ENCODE measurements at regions not wholly inside any gene's neighbourhood (a gene's known extent, or its start where the extent isn't known, plus 50 kb on each side); places are given as distances from the start of the nearest gene placed in this dataset.
"Not testable (repeated sequence)": the region's sequence is repeated elsewhere in the genome, so short reads cannot be mapped to it uniquely, and the experiment has no call there.

GRCh38 chrX:65941775-65942174, 98.1 kb downstream of the VSIG4 start:
- Histone ChIP-seq H3K4me3 (ENCODE audit: insufficient read depth, low read length) (no peak overlapping the region), H3K27me3 (ENCODE audit: insufficient read depth, low read length) (no peaks in the 10 kb centered on the region), H3K9me3 (ENCODE audit: low read depth, low read length) (peaks cover 3% of the 10 kb centered on the region), H4K20me1 (ENCODE audit: insufficient read depth, low read length) (no peaks in the 10 kb centered on the region), H2AFZ (ENCODE audit: low read length) (no peak overlapping the region), H3K79me2 (ENCODE audit: insufficient read depth, low read length) (no peaks in the 10 kb centered on the region), H3K4me2 (ENCODE audit: insufficient read depth, low read length) (no peak overlapping the region), H3K4me1 (ENCODE audit: insufficient read depth, low read length) (no peaks in the 10 kb centered on the region), H3K27ac (ENCODE audit: low read depth, low read length) (no peak overlapping the region), H3K36me3 (ENCODE audit: insufficient read depth, low read length) (no peaks in the 10 kb centered on the region)
- TF ChIP-seq, protein P1, sequence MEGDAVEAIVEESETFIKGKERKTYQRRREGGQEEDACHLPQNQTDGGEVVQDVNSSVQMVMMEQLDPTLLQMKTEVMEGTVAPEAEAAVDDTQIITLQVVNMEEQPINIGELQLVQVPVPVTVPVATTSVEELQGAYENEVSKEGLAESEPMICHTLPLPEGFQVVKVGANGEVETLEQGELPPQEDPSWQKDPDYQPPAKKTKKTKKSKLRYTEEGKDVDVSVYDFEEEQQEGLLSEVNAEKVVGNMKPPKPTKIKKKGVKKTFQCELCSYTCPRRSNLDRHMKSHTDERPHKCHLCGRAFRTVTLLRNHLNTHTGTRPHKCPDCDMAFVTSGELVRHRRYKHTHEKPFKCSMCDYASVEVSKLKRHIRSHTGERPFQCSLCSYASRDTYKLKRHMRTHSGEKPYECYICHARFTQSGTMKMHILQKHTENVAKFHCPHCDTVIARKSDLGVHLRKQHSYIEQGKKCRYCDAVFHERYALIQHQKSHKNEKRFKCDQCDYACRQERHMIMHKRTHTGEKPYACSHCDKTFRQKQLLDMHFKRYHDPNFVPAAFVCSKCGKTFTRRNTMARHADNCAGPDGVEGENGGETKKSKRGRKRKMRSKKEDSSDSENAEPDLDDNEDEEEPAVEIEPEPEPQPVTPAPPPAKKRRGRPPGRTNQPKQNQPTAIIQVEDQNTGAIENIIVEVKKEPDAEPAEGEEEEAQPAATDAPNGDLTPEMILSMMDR (IDR thresholded peaks at IDR 0.05; ENCODE audit: extremely low read depth, low read depth, low read length), result no peak
- DNase-seq (ENCODE audit: insufficient read length, low spot score, missing footprints), result no peak

GRCh38 chrX:65933085-65933589, 106.7 kb downstream of the VSIG4 start:
- Histone ChIP-seq H3K27ac (ENCODE audit: low read depth, low read length) (no peak overlapping the region), H3K4me1 (ENCODE audit: insufficient read depth, low read length) (no peaks in the 10 kb centered on the region), H3K4me3 (ENCODE audit: insufficient read depth, low read length) (no peak overlapping the region), H2AFZ (ENCODE audit: low read length) (no peak overlapping the region), H3K36me3 (ENCODE audit: insufficient read depth, low read length) (no peaks in the 10 kb centered on the region), H4K20me1 (ENCODE audit: insufficient read depth, low read length) (no peaks in the 10 kb centered on the region), H3K9me3 (ENCODE audit: low read depth, low read length) (no peaks in the 10 kb centered on the region), H3K79me2 (ENCODE audit: insufficient read depth, low read length) (no peaks in the 10 kb centered on the region), H3K27me3 (ENCODE audit: insufficient read depth, low read length) (no peaks in the 10 kb centered on the region), H3K4me2 (ENCODE audit: insufficient read depth, low read length) (no peak overlapping the region)
- DNase-seq (ENCODE audit: insufficient read length, low spot score, missing footprints), result no peak
- TF ChIP-seq, protein P1 (IDR thresholded peaks at IDR 0.05; ENCODE audit: extremely low read depth, low read depth, low read length), result no peak

DNA sequence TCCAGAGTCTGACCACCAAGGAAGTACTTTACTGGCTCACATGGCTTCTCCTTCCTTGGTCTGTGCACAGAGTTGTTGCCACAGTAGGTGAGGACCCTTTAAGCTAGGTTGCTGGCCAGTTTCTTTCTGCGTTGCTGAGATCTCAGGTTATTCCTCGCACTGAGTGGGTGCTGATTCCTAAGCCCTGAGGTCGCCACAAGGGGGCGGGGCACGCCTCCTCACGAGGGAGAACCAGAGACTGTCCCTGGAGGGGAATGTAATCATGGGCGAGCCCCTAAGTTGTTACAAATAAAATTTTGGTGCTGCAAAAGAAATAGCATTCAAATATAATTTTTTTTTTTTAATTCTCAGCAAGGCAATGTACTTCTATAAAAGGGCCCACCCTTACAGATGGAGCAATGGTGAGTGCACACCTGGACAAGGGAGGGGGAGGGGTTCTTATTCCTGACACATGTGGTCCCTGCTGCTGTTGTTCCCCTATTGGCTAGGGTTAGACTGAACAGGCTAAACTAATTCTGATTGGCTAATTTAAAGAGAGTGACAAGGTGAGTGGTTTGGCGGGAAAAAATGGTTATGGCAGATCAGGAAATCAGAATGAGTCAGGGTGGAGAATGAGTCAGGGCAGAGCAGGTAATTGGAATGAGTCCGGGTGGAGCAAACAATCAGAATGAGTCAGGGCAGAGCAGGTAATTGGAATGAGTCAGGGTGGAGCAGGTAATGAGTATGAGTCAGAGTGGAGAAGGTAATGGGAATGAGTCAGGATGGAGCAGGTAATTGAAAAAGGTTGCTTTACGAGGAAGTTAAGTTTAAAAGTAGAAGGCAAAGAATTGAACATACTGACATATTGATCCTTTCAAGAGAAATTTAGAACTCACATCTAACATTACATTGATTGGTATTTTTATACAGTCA, 107.5 kb downstream of the VSIG4 start:
- H3K27ac ChIP-seq (ENCODE audit: low read depth, low read length), result no peak overlapping the region
- no peaks in the 10 kb centered on the region for H3K36me3 ChIP-seq (ENCODE audit: insufficient read depth, low read length)
- H3K79me2 ChIP-seq (ENCODE audit: insufficient read depth, low read length), result no peaks in the 10 kb centered on the region
- H3K4me3 ChIP-seq (ENCODE audit: insufficient read depth, low read length), result no peak overlapping the region
- no peak for DNase-seq (ENCODE audit: insufficient read length, low spot score, missing footprints)
- H3K4me1 ChIP-seq (ENCODE audit: insufficient read depth, low read length), result no peaks in the 10 kb centered on the region
- H3K9me3 ChIP-seq (ENCODE audit: low read depth, low read length), result no peaks in the 10 kb centered on the region
- no peak overlapping the region for H3K4me2 ChIP-seq (ENCODE audit: insufficient read depth, low read length)
- TF ChIP-seq, protein P1 (IDR thresholded peaks at IDR 0.05; ENCODE audit: extremely low read depth, low read depth, low read length), result no peak
- H2AFZ ChIP-seq (ENCODE audit: low read length), result no peak overlapping the region
- no peaks in the 10 kb centered on the region for H3K27me3 ChIP-seq (ENCODE audit: insufficient read depth, low read length)
- no peaks in the 10 kb centered on the region for H4K20me1 ChIP-seq (ENCODE audit: insufficient read depth, low read length)

- Histone ChIP-seq H3K4me2 (ENCODE audit: insufficient read depth, low read length) (no peak overlapping the region), H3K79me2 (ENCODE audit: insufficient read depth, low read length) (no peaks in the 10 kb centered on the region), H2AFZ (ENCODE audit: low read length) (no peak overlapping the region), H3K27me3 (ENCODE audit: insufficient read depth, low read length) (no peaks in the 10 kb centered on the region), H3K9me3 (ENCODE audit: low read depth, low read length) (no peaks in the 10 kb centered on the region), H3K4me1 (ENCODE audit: insufficient read depth, low read length) (no peaks in the 10 kb centered on the region), H3K36me3 (ENCODE audit: insufficient read depth, low read length) (no peaks in the 10 kb centered on the region), H3K4me3 (ENCODE audit: insufficient read depth, low read length) (no peak overlapping the region), H3K27ac (ENCODE audit: low read depth, low read length) (no peak overlapping the region), H4K20me1 (ENCODE audit: insufficient read depth, low read length) (no peaks in the 10 kb centered on the region)
- no peak for DNase-seq (ENCODE audit: insufficient read length, low spot score, missing footprints)
- TF ChIP-seq, protein P1 (IDR thresholded peaks at IDR 0.05; ENCODE audit: extremely low read depth, low read depth, low read length), result no peak
These were observed 111.4 kb downstream of the VSIG4 start for GRCh38 chrX:65928522-65928921.

DNA sequence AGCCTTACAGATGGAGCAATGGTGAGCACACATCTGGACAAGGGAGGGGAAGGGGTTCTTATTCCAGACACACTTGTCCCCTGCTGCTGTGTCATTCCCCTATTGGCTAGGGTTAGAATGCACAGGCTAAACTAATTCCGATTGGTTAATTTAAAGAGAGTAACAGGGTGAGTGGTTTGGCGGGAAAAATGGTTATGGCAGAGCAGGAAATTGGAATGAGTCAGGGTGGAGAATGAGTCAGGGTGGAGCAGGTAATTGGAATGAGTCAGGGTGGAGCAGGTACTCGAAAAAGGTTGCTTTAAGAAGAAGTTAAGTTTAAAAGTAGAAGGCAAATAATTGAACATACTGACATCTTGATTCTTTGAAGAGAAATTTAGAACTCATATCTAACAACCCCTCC, 112.5 kb downstream of the VSIG4 start:
- H3K4me1 ChIP-seq (ENCODE audit: insufficient read depth, low read length); H3K4me3 ChIP-seq (ENCODE audit: insufficient read depth, low read length); H3K9me3 ChIP-seq (ENCODE audit: low read depth, low read length); H3K36me3 ChIP-seq (ENCODE audit: insufficient read depth, low read length); H4K20me1 ChIP-seq (ENCODE audit: insufficient read depth, low read length); H3K79me2 ChIP-seq (ENCODE audit: insufficient read depth, low read length); H3K27me3 ChIP-seq (ENCODE audit: insufficient read depth, low read length); H3K27ac ChIP-seq (ENCODE audit: low read depth, low read length); H2AFZ ChIP-seq (ENCODE audit: low read length); H3K4me2 ChIP-seq (ENCODE audit: insufficient read depth, low read length); DNase-seq (ENCODE audit: insufficient read length, low spot score, missing footprints): not testable (repeated sequence)
